B cell (primary cell): ENCODE measurements at regions not wholly inside any gene's neighbourhood (a gene's known extent, or its start where the extent isn't known, plus 50 kb on each side); places are given as distances from the start of the nearest gene placed in this dataset.

Experiments
- CTCF ChIP-seq: fragments of 200-600 bp; IDR thresholded peaks from one replicate; pipeline ENCODE4 v1.8.0; 2022; ENCODE audit warnings: antibody characterized with exemption, mild to moderate bottlenecking
- EZH2 ChIP-seq: IDR thresholded peaks from 2 replicates; pipeline ENCODE4 v1.6.1; 2012; ENCODE audit warnings: borderline replicate concordance, low read depth, mild to moderate bottlenecking, moderate library complexity, low read length; ENCODE audit not compliant: insufficient read depth, poor library complexity, severe bottlenecking

- TF ChIP-seq CTCF = no peak
- TF ChIP-seq EZH2 = no peak
Measured at GRCh38 chr5:74056107-74056788, 430.3 kb downstream of the ARHGEF28 start.
